HG03280 (cell line): ENCODE measurements at regions not wholly inside any gene's neighbourhood (a gene's known extent, or its start where the extent isn't known, plus 50 kb on each side); places are given as distances from the start of the nearest gene placed in this dataset.

Source experiments
- ATAC-seq: cut with Tn5 transposase; IDR thresholded peaks from one replicate; pipeline ENCODE4 v1.9.1; 2021; ENCODE audit warnings: mild to moderate bottlenecking, moderate library complexity; ENCODE audit not compliant: unreplicated experiment

DNA sequence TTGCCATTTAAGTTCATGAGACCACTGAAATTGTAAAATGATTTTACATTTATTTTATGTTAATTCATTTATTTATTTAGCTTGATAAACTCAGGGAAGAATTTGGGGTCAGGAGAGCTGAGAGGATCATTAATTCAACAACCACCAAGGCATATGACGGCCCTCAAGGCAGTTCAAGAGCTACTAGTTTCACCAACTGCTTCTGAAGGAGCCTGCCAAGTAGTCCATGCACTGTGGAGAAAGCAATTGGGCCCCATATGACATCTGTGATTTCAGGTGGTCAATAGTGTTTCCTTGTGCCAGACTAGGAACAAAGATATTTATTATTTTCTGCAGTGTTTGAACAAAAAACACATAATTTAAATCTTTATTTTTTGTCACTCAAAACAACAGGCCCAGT lies 236.4 kb downstream of the CASP12 start:
- ATAC-seq, result no peak

DNA sequence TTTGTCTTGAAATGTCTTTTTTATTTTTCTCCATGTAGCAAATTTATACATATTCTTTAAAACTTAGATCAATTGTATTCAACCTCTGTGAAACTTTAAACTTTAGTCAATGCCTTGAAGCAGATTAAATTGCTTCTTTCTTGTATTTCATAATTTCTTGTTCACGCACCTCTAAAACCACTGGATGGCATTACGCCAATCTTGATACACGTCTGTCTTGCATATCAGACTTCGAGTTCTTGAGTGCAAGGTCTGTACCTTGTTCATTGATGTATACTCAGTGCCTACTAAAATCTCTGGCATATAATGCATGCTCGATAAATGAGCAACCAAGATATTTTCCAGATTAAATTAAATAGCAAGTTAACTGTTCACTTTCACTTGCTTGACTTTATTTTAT lies 236.8 kb downstream of the CASP12 start:
- ATAC-seq, result no peak

DNA sequence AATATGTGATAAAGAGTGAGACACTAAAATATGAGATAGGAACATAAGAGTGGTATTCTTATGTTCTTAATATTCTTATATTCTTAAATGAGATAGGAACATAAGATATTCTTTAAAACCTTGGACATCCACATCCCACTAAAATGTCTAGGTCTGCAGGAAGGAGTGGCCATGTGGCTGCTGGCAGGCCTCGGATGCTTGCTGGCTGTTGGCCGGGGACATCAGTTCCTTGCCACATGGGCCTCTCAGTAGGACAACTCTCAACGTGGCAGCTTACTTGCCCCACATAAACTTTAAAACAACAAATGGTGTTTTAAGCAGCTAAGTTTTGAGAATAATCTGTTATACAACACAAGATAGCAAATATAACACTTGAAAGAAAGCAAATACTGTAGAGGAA lies 240.1 kb downstream of the CASP12 start:
- ATAC-seq, result no peak

DNA sequence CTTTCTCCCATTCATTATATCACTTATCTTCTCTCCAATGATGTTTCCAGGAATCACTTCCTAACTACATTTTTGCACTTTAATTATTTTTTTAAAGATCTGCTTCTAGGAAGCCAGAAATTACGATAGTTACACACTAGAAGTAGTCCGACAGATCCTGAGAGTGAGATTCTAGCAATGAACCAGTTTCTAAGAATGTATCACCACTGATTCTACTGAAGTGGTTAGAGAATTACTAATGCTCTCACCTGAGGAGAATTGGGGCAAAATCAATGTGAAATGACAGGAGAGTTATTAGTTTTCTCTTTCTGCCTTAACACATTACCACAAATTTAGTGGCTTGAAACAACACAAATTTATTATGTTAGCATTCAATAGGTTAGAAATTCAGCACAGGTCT lies 241.2 kb downstream of the CASP12 start:
- no peak for ATAC-seq

DNA sequence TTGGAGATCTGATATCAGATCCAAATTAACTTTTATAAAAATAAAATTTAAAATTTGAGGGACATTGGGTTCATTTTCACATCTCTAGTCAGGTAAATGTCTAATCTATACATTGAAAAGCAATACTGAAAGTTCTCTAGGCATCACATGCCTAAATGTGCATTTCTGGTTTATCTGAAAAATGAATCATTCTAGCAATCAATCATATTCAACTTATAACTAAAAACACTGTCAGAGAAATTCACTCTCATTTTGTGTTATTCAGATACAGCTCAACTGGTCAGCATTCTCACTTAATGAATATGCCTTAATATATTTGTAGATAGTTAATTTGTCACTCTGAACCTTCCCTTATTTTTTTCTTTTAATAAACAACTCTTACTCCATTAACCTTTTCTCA lies 243.2 kb downstream of the CASP12 start:
- ATAC-seq, result no peak

DNA sequence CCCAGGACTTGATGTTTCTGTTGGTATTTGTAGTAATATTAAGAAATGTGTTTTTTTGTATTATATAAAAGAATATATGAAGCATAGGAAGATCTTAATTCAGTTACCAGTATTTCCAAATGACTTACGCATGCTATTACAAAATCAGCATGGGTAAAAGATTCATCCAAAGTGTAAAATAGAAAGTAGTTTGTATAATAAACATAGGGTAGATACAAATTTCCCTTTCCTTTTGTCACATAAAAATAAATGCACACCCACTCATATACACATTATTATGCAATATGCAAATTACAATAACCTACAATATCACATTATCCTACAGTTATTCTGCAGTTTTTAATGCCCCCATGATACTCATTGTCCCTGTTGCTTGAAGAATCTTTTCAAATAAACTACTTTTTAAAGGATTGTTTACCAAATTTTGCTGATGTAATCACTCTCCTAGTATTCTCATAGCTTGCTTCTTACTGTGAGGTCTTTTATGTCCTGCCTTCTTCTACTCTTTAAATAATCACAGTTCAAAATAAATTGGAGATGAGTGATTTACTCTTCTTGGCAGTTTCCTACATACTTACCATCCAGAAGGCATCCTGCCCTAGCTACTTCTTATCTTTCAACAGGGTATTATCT lies 244.0 kb downstream of the CASP12 start:
- ATAC-seq, result no peak

DNA sequence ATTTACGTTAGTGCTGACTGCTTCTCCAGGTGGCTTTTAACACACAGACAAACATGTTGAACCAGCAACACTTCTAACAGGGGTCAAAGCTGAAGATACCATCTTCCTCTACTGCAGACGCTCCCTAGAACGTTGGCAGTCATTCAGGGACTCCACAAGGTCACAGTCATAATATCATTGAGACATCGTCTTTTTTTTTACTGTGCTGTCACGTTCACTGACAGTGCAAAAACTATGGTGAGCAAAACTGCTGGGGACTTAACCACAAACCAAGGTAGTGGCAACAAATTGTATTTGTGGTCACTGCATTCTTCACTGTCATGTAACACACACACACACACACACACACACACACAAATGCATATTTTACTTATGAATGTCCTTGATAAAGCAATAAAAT lies 244.9 kb downstream of the CASP12 start:
- no peak for ATAC-seq

DNA sequence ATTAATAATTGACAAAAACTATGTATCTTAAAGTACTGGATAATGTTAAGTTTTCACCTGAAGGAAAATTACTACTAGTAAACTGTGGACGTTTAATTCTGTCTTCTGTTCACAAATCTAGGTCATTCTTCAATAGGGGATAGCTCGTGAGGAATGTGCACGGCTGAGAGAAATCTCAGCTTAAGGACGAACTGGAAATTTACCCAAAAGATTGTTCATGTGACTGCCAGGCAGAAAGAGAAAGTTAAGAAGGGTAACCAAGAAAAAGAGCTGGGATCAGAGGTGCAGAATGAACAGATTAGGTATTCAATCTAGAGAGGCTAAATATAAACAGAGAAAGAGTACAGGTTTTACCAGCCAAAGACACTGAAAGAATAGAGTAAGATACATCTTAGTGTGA lies 245.3 kb downstream of the CASP12 start:
- no peak for ATAC-seq

DNA sequence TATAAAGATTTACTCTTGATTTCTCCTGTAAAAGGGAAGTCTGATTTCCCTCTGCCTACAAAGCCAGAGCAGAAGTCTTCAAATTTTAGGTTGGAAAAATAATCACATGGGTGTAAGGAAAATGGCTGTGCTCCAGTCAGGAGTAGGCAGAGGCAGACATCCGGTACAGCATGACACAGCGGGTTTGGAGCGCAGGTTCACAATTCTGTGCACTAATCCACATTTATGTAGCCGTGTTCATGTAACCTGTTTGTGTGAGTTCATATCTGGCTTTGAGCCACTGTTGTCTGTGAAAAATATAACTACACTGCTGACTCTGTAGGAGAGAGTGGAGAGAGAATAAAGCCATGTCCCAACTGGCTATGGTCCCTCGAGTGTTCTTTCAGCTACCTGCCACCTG lies 248.0 kb downstream of the CASP12 start:
- ATAC-seq, result no peak

DNA sequence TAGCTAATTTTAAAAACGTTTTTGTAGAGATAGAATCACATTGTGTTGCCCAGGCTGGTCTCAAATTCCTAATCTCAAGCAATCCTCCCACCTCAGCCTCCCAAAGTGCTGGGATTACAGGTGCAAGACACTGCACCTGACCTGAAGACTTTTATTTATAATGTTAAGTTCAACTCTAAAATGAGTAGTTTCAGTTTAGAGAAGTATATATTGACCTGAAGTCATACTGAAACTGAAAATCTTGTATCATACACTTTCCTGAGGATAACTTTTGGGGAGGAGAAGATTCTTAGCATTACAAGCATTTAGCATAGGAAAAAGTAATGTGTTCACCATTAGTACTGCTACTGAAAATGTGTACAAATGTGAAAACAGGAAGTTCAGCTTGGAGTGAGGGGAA lies 249.3 kb downstream of the CASP12 start:
- ATAC-seq, result no peak

DNA sequence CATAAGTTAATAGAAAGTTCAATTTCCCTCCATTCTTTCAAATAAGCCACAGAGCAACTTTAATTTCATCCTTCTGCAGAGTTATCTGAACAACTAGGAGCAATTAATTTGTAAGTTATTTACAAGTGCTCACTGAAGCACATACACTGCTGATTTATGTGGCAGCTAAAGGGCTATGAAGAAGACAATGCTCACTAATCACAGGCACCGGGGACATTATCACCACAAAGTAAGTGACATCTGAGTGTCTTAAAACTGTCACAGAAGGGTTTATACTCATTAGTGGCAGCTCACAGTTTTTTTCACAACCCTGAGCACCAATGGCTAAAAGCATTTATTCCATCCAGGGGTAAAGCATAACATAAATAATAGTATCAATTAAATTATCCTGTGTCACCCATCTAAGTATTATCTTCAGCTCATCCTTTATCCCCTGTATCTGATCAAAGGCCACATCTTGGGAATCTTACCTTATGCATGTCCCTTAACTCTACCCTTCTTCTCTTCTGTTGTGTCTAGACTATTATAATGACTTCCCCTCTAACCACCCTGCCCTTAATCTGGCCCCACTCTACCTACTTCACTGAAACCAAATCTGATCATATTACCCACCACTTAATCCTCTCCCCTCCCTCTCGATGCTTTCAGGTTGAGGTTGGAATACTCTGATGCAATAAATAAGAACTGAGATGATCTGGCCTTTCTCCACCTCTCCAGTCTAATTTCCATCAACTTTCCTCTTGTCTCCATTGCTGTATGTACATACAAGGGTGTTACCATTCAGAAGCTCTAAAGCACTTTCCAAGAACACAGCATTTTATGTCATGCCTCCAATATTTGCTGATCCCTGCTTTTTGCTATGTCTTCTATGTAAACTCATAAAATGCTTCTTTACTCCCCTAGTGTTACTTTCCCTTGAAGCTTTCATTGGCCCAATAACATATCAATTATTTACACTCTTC lies 252.7 kb downstream of the CASP12 start:
- ATAC-seq, result no peak

DNA sequence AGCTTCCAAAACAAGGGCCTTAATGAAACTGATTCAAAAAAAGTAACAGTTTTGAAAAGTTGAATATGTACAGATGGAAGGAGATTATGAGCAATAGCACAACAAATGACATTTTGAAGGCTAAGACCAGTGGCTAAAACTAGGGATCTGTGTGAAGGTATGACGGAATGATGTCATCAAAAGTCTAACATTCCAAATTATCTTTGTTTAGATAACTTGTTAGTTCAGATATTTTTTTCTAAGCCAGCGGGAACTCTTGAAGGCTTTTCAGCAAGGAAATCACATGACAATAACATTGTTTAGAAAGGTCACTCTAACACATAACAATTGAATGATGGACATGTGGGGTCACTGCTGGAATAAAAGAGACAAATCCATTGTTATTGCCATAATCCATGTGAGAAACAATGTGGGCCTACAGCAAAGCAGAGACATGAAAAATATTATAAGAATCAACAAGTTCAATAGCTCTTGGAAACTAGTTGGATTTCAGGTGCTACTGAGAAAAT lies 260.5 kb downstream of the CASP12 start:
- no peak for ATAC-seq

DNA sequence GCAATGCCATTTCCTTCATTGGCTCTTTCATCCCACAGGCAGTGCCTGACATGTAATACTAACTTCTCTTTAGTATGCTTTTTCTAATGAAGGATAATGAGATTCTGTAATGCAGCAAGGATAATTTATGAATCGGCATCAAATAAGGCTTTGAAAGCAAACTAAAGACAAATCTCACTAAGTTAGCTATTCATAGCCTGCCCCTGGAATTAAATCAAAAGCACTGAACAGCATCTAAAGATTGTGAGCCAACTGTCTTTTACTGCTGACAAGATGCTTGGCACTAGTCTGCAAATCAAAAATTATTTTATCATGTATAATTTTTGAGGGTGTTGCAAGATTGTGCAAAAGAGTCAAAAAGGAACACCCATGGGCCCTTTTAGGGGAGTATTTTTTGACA lies 265.0 kb downstream of the CASP12 start:
- no peak for ATAC-seq

DNA sequence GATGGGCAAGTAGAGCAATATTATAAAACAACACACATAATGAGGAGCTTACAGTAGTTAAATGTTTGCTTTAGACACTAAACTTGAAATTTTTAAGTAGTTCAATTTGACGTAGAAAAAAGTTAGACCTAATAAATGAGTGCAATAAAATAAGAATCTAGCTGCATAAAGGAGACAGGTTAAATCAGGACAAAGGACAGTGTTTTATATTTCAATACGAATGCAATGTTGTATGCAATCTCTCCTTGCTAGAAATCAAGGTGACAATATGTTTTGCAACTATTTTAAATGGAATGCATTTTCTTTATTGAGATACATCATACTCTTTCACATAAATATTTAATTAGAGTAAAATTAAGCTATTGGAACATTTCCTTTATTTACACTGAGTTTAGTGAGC lies 267.9 kb downstream of the CASP12 start:
- no peak for ATAC-seq

DNA sequence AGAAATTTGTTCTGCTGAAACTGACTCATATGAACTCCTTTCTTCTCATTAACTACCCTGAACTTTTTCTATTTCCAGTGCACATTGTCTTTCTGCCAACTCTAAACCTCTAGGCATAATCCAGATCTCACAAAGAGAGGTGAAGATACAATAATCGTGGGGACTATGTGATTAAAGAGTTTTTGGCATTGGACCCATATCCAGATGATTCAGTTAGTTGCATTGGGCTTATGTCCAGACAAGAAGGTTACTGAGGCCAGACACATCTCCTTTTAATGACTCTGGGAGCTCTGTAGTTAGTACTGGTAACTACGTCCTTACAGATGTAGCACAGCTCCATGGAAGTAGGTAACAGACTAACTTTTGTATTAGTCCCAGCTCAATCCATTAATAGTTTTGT lies 273.0 kb downstream of the CASP12 start:
- ATAC-seq, result no peak

DNA sequence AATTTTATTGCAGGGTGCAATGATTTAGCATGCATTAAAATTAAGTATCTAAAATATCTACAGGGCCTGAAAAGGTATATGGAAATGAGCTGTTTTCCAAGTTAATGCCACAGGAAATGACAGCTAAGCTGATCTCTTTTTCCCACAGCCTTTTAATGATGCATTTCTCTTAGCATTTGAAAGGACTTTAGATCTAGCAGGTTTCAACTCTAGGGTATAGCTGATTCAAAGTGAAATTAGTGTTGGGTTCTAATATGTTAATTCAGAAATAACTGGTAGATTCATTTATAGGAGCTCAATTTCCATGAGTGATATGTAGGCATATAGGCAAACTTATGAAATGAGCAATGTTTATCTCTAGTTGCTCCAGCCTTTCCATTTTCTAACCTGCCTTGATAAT lies 274.2 kb downstream of the CASP12 start:
- no peak for ATAC-seq

DNA sequence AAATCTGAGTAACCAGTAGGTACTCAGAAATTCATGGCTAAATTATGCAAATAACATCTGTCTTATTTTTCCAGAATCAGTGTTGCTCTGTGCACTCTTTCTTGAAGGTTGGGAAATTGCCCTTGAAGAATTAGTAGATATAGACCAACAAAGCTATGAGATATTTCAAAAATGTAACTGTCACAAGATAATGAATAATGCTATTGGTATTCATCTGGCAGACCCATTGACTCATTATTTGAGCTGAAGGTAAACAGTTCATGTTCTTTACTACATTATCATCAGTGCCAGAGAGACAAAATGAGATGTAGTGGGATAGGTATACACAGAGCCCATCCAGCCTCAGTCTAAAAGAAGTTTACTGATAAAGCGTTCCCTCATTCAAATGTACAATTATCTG lies 274.7 kb downstream of the CASP12 start:
- ATAC-seq, result no peak

DNA sequence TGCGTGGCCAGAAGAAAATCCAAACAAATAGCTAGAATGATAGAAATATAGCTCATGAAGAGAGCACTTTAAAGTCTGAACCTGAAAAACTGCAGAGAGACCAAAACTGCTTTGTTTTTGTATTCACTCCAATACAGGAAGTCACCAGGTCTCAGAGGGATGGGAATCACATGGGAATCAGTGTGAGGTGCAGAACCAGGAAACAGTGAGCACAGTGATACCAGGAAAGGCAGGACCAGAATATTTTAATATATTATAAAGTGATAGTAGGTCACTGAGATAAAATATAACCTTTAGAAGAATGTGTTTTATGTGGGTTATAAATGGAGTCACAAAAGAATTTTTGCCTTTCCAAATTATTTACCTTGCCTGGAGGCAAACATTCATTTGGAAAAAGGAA lies 277.3 kb downstream of the CASP12 start:
- no peak for ATAC-seq

DNA sequence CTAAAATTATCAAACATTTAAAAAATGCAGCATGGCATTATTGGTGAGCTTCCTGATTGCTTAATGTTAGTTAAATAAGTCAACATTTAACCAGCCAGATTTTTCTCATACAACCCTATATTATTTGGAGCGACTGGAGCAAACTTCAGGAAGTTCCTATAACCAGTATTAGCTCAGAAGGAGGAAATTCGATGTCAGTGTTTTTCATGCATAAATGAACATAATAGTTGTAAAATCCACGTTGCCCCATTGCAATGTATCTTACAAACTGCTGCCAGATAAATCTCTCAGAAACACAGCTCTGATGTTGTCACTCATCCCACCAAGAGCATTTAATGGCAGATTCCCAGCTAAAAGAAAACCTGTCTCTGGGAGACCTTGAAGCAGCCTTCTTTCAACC lies 278.5 kb downstream of the CASP12 start:
- no peak for ATAC-seq

DNA sequence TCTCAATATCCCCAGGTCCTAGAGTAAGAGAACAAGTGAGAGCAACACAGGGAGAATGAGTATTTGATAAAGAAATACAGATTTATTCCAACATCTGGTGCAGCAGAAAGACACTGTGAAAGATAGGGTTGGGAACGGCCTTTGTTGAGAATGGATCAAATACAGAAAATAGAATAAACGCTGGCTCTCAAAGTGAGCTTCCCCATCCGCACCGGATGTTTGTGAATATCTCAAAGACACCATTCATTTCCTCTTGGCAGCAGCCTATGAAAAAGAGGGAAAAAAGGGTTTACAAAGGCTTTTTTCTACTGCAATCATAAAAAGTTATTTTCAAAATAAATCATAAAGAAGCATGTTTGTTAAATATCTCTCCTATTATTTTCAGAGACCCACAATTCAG lies 279.3 kb downstream of the CASP12 start:
- ATAC-seq, result no peak

DNA sequence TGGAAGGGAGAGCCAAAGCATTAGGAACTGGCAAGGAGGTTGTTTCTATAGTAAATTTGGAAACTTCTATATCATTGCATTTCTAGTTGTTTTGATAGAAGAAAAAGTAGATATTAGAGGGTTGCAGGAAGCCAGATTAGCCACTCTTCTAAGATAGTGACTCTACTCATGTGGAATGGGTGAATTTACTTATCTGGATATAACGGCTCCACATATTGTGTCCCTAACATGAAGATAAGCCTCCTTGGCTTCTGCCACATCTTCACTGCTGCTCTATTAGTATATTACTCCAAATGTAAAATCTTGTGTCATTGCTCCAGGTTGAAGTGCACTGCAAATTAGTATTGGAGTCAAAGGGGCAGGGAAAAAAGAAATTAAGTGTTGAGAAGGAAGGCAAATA lies 283.3 kb downstream of the CASP12 start:
- no peak for ATAC-seq

DNA sequence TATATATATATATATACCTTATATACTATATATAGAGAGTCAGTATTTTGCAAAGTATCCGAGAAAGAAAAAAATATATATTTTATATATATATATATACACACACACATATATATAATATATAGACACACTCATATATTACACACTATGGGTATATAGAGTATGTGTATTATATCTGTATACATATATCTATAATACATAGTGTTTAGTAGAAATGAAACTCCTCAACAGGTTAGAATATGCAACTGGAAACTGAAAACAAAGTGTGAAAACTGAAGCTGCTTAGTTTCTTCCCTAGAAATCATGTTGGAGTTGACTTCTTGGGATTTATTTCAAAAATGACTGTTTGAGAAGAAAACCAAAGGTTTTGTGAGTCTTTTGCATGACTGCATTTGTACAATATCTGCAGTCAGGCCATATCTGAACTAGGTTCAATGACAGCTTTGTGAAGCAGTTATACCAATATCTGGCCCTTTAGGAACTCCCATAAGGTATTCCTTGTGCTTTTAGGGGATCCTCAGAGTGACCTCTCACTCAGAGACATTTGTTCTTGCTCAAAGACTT lies 284.1 kb downstream of the CASP12 start:
- ATAC-seq, result no peak
